ENCODE measurements at regions not wholly inside any gene's neighbourhood (a gene's known extent, or its start where the extent isn't known, plus 50 kb on each side); places are given as distances from the start of the nearest gene placed in this dataset.

- H3K27me3 Mint-ChIP-seq (ENCODE audit: unreplicated experiment), result no peaks in the 10 kb centered on the region
These were observed 275.7 kb upstream of the KYNU start for GRCh38 chr2:142601794-142602193.

GRCh38 chr2:142599504-142599903, 278.0 kb upstream of the KYNU start:
- no peak for DNase-seq (ENCODE audit: low spot score)
- Mint-ChIP-seq H3K4me1 (ENCODE audit: unreplicated experiment) (no peaks in the 10 kb centered on the region), H3K27ac (ENCODE audit: unreplicated experiment) (no peak overlapping the region), H3K27me3 (ENCODE audit: unreplicated experiment) (no peaks in the 10 kb centered on the region), H3K4me3 (ENCODE audit: unreplicated experiment) (no peak overlapping the region), H3K9me3 (ENCODE audit: unreplicated experiment) (no peaks in the 10 kb centered on the region), H3K36me3 (ENCODE audit: low read depth, unreplicated experiment) (no peaks in the 10 kb centered on the region)
- no peak for TF ChIP-seq CTCF (IDR thresholded peaks at IDR 0.05; ENCODE audit: unreplicated experiment)

More at GRCh38 chr2:142601794-142602193, 275.7 kb upstream of the KYNU start:
- H3K4me1 Mint-ChIP-seq (ENCODE audit: unreplicated experiment), result no peaks in the 10 kb centered on the region
- no peaks in the 10 kb centered on the region for H3K36me3 Mint-ChIP-seq (ENCODE audit: low read depth, unreplicated experiment)
- H3K4me3 Mint-ChIP-seq (ENCODE audit: unreplicated experiment), result no peak overlapping the region
- no peak for DNase-seq (ENCODE audit: low spot score)
- H3K27ac Mint-ChIP-seq (ENCODE audit: unreplicated experiment), result no peak overlapping the region
- TF ChIP-seq CTCF (IDR thresholded peaks at IDR 0.05; ENCODE audit: unreplicated experiment), result no peak
- H3K9me3 Mint-ChIP-seq (ENCODE audit: unreplicated experiment), result no peaks in the 10 kb centered on the region

GRCh38 chr2:142598846-142599245, 278.6 kb upstream of the KYNU start:
- no peak overlapping the region for H3K27ac Mint-ChIP-seq (ENCODE audit: unreplicated experiment)
- H3K4me3 Mint-ChIP-seq (ENCODE audit: unreplicated experiment), result no peak overlapping the region
- no peak for TF ChIP-seq CTCF (IDR thresholded peaks at IDR 0.05; ENCODE audit: unreplicated experiment)
- DNase-seq (ENCODE audit: low spot score), result no peak
- H3K9me3 Mint-ChIP-seq (ENCODE audit: unreplicated experiment), result no peaks in the 10 kb centered on the region
- H3K4me1 Mint-ChIP-seq (ENCODE audit: unreplicated experiment), result no peaks in the 10 kb centered on the region
- H3K36me3 Mint-ChIP-seq (ENCODE audit: low read depth, unreplicated experiment), result no peaks in the 10 kb centered on the region
- no peaks in the 10 kb centered on the region for H3K27me3 Mint-ChIP-seq (ENCODE audit: unreplicated experiment)

- no peaks in the 10 kb centered on the region for H3K9me3 Mint-ChIP-seq (ENCODE audit: unreplicated experiment)
- no peak for TF ChIP-seq CTCF (IDR thresholded peaks at IDR 0.05; ENCODE audit: unreplicated experiment)
- no peaks in the 10 kb centered on the region for H3K4me1 Mint-ChIP-seq (ENCODE audit: unreplicated experiment)
- H3K27ac Mint-ChIP-seq (ENCODE audit: unreplicated experiment), result no peak overlapping the region
- no peaks in the 10 kb centered on the region for H3K27me3 Mint-ChIP-seq (ENCODE audit: unreplicated experiment)
- no peaks in the 10 kb centered on the region for H3K36me3 Mint-ChIP-seq (ENCODE audit: low read depth, unreplicated experiment)
- no peak overlapping the region for H3K4me3 Mint-ChIP-seq (ENCODE audit: unreplicated experiment)
- no peak for DNase-seq (ENCODE audit: low spot score)
These were observed 281.0 kb upstream of the KYNU start for GRCh38 chr2:142596334-142597088.

GRCh38 chr2:142594935-142595334, 282.5 kb upstream of the KYNU start:
- no peak for TF ChIP-seq CTCF (IDR thresholded peaks at IDR 0.05; ENCODE audit: unreplicated experiment)
- no peaks in the 10 kb centered on the region for H3K4me1 Mint-ChIP-seq (ENCODE audit: unreplicated experiment)
- H3K27me3 Mint-ChIP-seq (ENCODE audit: unreplicated experiment), result no peaks in the 10 kb centered on the region
- H3K36me3 Mint-ChIP-seq (ENCODE audit: low read depth, unreplicated experiment), result no peaks in the 10 kb centered on the region
- H3K4me3 Mint-ChIP-seq (ENCODE audit: unreplicated experiment), result no peak overlapping the region
- no peak for DNase-seq (ENCODE audit: low spot score)
- no peak overlapping the region for H3K27ac Mint-ChIP-seq (ENCODE audit: unreplicated experiment)
- no peaks in the 10 kb centered on the region for H3K9me3 Mint-ChIP-seq (ENCODE audit: unreplicated experiment)

Data from endothelial cell (in vitro differentiated cells).